Upper lobe of left lung (tissue), 6 donors: ENCODE measurements at regions not wholly inside any gene's neighbourhood (a gene's known extent, or its start where the extent isn't known, plus 50 kb on each side); places are given as distances from the start of the nearest gene placed in this dataset.

ENCODE experiments used
- ATAC-seq, 2 donors: fragments of 200-7000 bp; cut with Tn5 transposase; one replicate each; pipeline ENCODE4 v1.9.1; 2022; ENCODE audit warnings: mild to moderate bottlenecking in 2 of 2, moderate library complexity in 2 of 2; ENCODE audit not compliant: low FRiP score in 2 of 2
- DNase-seq, 2 donors: peaks; one replicate each; pipeline ENCODE4 v3.0.0-alpha.2; 2019 to 2020
- H3K27ac ChIP-seq, 4 donors: fragments of 200-600 bp; sonication (generic); one replicate each; pipeline ENCODE4 v1.5.1; 2016 to 2019
- H3K27me3 ChIP-seq, 4 donors: fragments of 200-600 bp; sonication (generic); one replicate each; pipeline ENCODE4 v1.5.1; 2017 to 2019
- H3K36me3 ChIP-seq, 4 donors: fragments of 200-600 bp; sonication (generic); one replicate each; pipeline ENCODE4 v1.5.1; 2016 to 2019
- H3K4me1 ChIP-seq, 4 donors: fragments of 200-600 bp; sonication (generic); one replicate each; pipeline ENCODE4 v1.5.1; 2018 to 2019
- H3K4me3 ChIP-seq, 4 donors: fragments of 200-600 bp; sonication (generic); one replicate each; pipeline ENCODE4 v1.5.1; 2017 to 2019; ENCODE audit warnings: mild to moderate bottlenecking in 2 of 4, moderate library complexity in 1 of 4
- H3K9me3 ChIP-seq, 4 donors: fragments of 200-600 bp; sonication (generic); one replicate each; pipeline ENCODE4 v1.5.1; 2018 to 2019
- CTCF ChIP-seq, 6 experiments: fragments of 450-650 bp in 4 of 6; fragments of 200-600 bp in 2 of 6; sonication (generic) in 2 of 6; IDR thresholded peaks; one replicate each; pipeline ENCODE4 v1.5.1; 2016 to 2019; ENCODE audit warnings: antibody characterized with exemption in 6 of 6
- EP300 ChIP-seq, 4 donors: sonication (generic); formaldehyde crosslinking; IDR thresholded peaks; one replicate each; pipeline ENCODE4 v1.5.1; 2017; ENCODE audit warnings: antibody characterized with exemption in 4 of 4, control low read depth in 2 of 4
- POLR2A ChIP-seq, 4 donors: fragments of 450-650 bp; IDR thresholded peaks; one replicate each; pipeline ENCODE4 v1.5.1; 2016 to 2017; ENCODE audit warnings: antibody characterized with exemption in 4 of 4, mild to moderate bottlenecking in 2 of 4
- POLR2AphosphoS5 ChIP-seq, 2 donors: sonication (generic); formaldehyde crosslinking; IDR thresholded peaks; one replicate each; pipeline ENCODE4 v1.5.1; 2017; ENCODE audit warnings: antibody characterized with exemption in 2 of 2
- WGBS, 2 donors: methylation state at CpG; one replicate each; pipeline ENCODE4 v1.1.5; 2017 to 2018; 5-methylcytosine and 5-hydroxymethylcytosine counted together
- donor health status: DM: no; HTN: no; CAD: no; lungs with moderate emphysema.
- donor health status: DM: no; HTN: yes; CAD: no; lungs with severe emphysema.

- Histone ChIP-seq H3K36me3 (no peaks in the 10 kb centered on the region), H3K9me3 (no peaks in the 10 kb centered on the region), H3K4me1 (no peaks in the 10 kb centered on the region), H3K4me3 (no peak overlapping the region), H3K27ac (no peak overlapping the region), H3K27me3 (no peaks in the 10 kb centered on the region)
- 45% methylated on average over 3 of the region's 3 CpGs for WGBS, 2 donors
- TF ChIP-seq POLR2AphosphoS5 (IDR thresholded peaks at IDR 0.05) (no peak), EP300 (IDR thresholded peaks at IDR 0.05) (no peak), POLR2A (IDR thresholded peaks at IDR 0.05) (no peak), CTCF (IDR thresholded peaks at IDR 0.05) (no peak)
- DNase-seq (no peak), ATAC-seq (peak in 1 of 2 donors; percentile 88)
Observed at GRCh38 chr4:30537456-30537855, 182.7 kb upstream of the PCDH7 start.

- Histone ChIP-seq H3K27me3 (no peaks in the 10 kb centered on the region), H3K36me3 (no peaks in the 10 kb centered on the region), H3K9me3 (no peaks in the 10 kb centered on the region), H3K27ac (no peak overlapping the region), H3K4me1 (no peaks in the 10 kb centered on the region), H3K4me3 (no peak overlapping the region)
- no peak for ATAC-seq
- TF ChIP-seq POLR2AphosphoS5 (IDR thresholded peaks at IDR 0.05) (no peak), EP300 (IDR thresholded peaks at IDR 0.05) (no peak), POLR2A (IDR thresholded peaks at IDR 0.05) (no peak)
- no peak for DNase-seq
- WGBS, 2 donors: 84 to 85% methylated on average over 5 of the region's 5 CpGs
Observed at GRCh38 chr4:30538794-30539193, 181.4 kb upstream of the PCDH7 start.

GRCh38 chr4:30543057-30543456 lies 177.1 kb upstream of the PCDH7 start:
- H3K27ac ChIP-seq: no peak overlapping the region
- H3K9me3 ChIP-seq: no peaks in the 10 kb centered on the region
- H3K27me3 ChIP-seq: no peaks in the 10 kb centered on the region
- ATAC-seq (no peak), DNase-seq (no peak)
- H3K4me1 ChIP-seq: no peaks in the 10 kb centered on the region
- no peaks in the 10 kb centered on the region for H3K36me3 ChIP-seq
- TF ChIP-seq CTCF (IDR thresholded peaks at IDR 0.05): no peak
- TF ChIP-seq EP300 (IDR thresholded peaks at IDR 0.05): no peak
- 62 to 81% methylated on average over 1 of the region's 1 CpG for WGBS, 2 donors
- no peak overlapping the region for H3K4me3 ChIP-seq

GRCh38 chr4:30553151-30553550 lies 167.0 kb upstream of the PCDH7 start:
- no peak for TF ChIP-seq EP300 (IDR thresholded peaks at IDR 0.05)
- TF ChIP-seq CTCF (IDR thresholded peaks at IDR 0.05): no peak
- TF ChIP-seq POLR2A (IDR thresholded peaks at IDR 0.05): no peak
- no peak for TF ChIP-seq POLR2AphosphoS5 (IDR thresholded peaks at IDR 0.05)
- 77 to 82% methylated on average over 1 of the region's 1 CpG for WGBS, 2 donors

GRCh38 chr4:30553706-30554105 lies 166.5 kb upstream of the PCDH7 start:
- no peak overlapping the region for H3K4me3 ChIP-seq
- H3K27ac ChIP-seq: no peak overlapping the region
- no peak for DNase-seq
- no peaks in the 10 kb centered on the region for H3K27me3 ChIP-seq
- no peak for ATAC-seq
- no peaks in the 10 kb centered on the region for H3K36me3 ChIP-seq
- WGBS, 2 donors: 26 to 38% methylated on average over 1 of the region's 1 CpG
- no peaks in the 10 kb centered on the region for H3K4me1 ChIP-seq
- TF ChIP-seq POLR2AphosphoS5 (IDR thresholded peaks at IDR 0.05): no peak
- no peak for TF ChIP-seq EP300 (IDR thresholded peaks at IDR 0.05)
- TF ChIP-seq POLR2A (IDR thresholded peaks at IDR 0.05): no peak
- TF ChIP-seq CTCF (IDR thresholded peaks at IDR 0.05): no peak
- H3K9me3 ChIP-seq: no peaks in the 10 kb centered on the region

More at GRCh38 chr4:30553151-30553550, 167.0 kb upstream of the PCDH7 start:
- no peak overlapping the region for H3K4me3 ChIP-seq
- no peaks in the 10 kb centered on the region for H3K36me3 ChIP-seq
- no peaks in the 10 kb centered on the region for H3K9me3 ChIP-seq
- DNase-seq: no peak
- H3K4me1 ChIP-seq: no peaks in the 10 kb centered on the region
- no peak for ATAC-seq
- H3K27me3 ChIP-seq: no peaks in the 10 kb centered on the region
- no peak overlapping the region for H3K27ac ChIP-seq
